IMR-90 (cell line): ENCODE measurements at regions not wholly inside any gene's neighbourhood (a gene's known extent, or its start where the extent isn't known, plus 50 kb on each side); places are given as distances from the start of the nearest gene placed in this dataset.

Source experiments
- BHLHE40 ChIP-seq: fragments of 150-350 bp; IDR thresholded peaks from 2 replicates; pipeline ENCODE4 v1.6.1; 2016; ENCODE audit warnings: mild to moderate bottlenecking, low read depth, low read length
- CEBPB ChIP-seq: IDR thresholded peaks from 2 replicates; pipeline ENCODE4 v1.6.1; 2012; ENCODE audit warnings: low read depth, low read length, improper control_type of control experiment
- FOS ChIP-seq: fragments of 150-350 bp; IDR thresholded peaks from 2 replicates; pipeline ENCODE4 v1.6.1; 2016; ENCODE audit warnings: low read depth, low read length
- MAFK ChIP-seq: IDR thresholded peaks from 2 replicates; pipeline ENCODE4 v1.6.1; 2012; ENCODE audit warnings: low read depth, low read length, improper control_type of control experiment
- POLR2A ChIP-seq: IDR thresholded peaks from 2 replicates; pipeline ENCODE4 v1.6.1; 2012; ENCODE audit warnings: mild to moderate bottlenecking, low read depth, low read length
- RAD21 ChIP-seq: IDR thresholded peaks from 2 replicates; pipeline ENCODE4 v1.6.1; 2012; ENCODE audit warnings: low read length, improper control_type of control experiment
- RFX5 ChIP-seq: IDR thresholded peaks from 2 replicates; pipeline ENCODE4 v1.8.0; 2012; ENCODE audit warnings: low read depth, mild to moderate bottlenecking, low read length, moderate library complexity
- SMC3 ChIP-seq: fragments of 150-350 bp; IDR thresholded peaks from 2 replicates; pipeline ENCODE4 v1.6.1; 2016; ENCODE audit warnings: low read depth, mild to moderate bottlenecking, antibody characterized with exemption, low read length, moderate library complexity
- TF ChIP-seq, protein P1 (sequence below): conservative IDR thresholded peaks from 2 replicates; pipeline ENCODE4 v1.5.1; 2012; ENCODE audit warnings: mild to moderate bottlenecking, low read depth, low read length, improper control_type of control experiment
- TF ChIP-seq, protein P2 (sequence below): fragments of 150-350 bp; IDR thresholded peaks from 2 replicates; pipeline ENCODE4 v1.6.1; 2017; ENCODE audit warnings: mild to moderate bottlenecking, antibody characterized with exemption, low read length, low read depth
- TF ChIP-seq, protein P3 (sequence below): fragments of 150-350 bp; IDR thresholded peaks from 2 replicates; pipeline ENCODE4 v1.6.1; 2016; ENCODE audit warnings: low read depth, mild to moderate bottlenecking, low read length, moderate library complexity, borderline replicate concordance

DNA sequence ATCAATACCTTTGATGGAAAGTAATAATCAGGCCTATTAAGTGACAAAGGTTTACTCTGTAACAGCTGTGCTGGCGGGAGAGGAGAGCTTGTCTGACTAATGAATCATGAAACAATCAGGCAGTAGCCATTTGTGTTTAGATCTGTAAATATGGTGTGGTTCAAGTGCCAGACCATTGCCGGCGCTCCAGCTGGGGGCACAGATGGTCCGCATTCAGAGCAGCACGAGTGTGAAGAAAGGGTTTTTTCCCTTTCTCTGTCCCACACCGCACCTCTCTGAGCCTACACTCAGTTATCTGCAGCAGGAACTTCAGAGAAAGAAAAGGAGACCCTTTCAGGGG, 111.3 kb upstream of the PAQR3 start:
- TF ChIP-seq POLR2A (no peak), SMC3 (no peak), FOS (no peak), CEBPB (no peak), RAD21 (no peak), BHLHE40 (no peak), MAFK (no peak), RFX5 (no peak)
- TF ChIP-seq, protein P1, sequence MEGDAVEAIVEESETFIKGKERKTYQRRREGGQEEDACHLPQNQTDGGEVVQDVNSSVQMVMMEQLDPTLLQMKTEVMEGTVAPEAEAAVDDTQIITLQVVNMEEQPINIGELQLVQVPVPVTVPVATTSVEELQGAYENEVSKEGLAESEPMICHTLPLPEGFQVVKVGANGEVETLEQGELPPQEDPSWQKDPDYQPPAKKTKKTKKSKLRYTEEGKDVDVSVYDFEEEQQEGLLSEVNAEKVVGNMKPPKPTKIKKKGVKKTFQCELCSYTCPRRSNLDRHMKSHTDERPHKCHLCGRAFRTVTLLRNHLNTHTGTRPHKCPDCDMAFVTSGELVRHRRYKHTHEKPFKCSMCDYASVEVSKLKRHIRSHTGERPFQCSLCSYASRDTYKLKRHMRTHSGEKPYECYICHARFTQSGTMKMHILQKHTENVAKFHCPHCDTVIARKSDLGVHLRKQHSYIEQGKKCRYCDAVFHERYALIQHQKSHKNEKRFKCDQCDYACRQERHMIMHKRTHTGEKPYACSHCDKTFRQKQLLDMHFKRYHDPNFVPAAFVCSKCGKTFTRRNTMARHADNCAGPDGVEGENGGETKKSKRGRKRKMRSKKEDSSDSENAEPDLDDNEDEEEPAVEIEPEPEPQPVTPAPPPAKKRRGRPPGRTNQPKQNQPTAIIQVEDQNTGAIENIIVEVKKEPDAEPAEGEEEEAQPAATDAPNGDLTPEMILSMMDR, result no peak
- TF ChIP-seq, protein P2, sequence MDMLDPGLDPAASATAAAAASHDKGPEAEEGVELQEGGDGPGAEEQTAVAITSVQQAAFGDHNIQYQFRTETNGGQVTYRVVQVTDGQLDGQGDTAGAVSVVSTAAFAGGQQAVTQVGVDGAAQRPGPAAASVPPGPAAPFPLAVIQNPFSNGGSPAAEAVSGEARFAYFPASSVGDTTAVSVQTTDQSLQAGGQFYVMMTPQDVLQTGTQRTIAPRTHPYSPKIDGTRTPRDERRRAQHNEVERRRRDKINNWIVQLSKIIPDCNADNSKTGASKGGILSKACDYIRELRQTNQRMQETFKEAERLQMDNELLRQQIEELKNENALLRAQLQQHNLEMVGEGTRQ, result no peak
- TF ChIP-seq, protein P3, sequence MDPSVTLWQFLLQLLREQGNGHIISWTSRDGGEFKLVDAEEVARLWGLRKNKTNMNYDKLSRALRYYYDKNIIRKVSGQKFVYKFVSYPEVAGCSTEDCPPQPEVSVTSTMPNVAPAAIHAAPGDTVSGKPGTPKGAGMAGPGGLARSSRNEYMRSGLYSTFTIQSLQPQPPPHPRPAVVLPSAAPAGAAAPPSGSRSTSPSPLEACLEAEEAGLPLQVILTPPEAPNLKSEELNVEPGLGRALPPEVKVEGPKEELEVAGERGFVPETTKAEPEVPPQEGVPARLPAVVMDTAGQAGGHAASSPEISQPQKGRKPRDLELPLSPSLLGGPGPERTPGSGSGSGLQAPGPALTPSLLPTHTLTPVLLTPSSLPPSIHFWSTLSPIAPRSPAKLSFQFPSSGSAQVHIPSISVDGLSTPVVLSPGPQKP, result no peak
